ENCODE measurements at regions not wholly inside any gene's neighbourhood (a gene's known extent, or its start where the extent isn't known, plus 50 kb on each side); places are given as distances from the start of the nearest gene placed in this dataset.

DNA sequence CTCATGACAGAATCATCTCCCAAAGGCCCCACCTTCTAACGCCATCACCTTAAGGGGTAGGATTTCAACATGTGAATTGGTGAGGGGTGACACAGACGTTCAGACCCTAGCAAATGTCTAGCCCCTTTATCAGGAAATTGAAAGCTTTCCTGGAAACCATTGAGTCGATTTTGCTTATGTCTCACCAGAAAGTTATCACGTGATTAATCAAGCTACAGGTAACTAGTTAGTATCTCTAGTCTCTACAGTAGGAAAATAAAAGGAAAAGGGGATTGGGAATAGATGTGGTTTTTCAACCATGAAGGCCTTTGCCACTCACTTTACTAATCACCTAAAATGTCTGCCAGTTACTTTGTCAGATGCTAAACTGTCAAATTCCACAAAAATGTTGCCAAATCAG is 1133.0 kb downstream of the PDHA2 start:
- H3K4me3 ChIP-seq (ENCODE audit: low read depth, low read length), result no peak overlapping the region
- no peak for TF ChIP-seq CTCF (IDR thresholded peaks at IDR 0.05; ENCODE audit: control insufficient read depth, extremely low read depth, insufficient read depth)
- DNase-seq (ENCODE audit: low read depth), result no peak

DNA sequence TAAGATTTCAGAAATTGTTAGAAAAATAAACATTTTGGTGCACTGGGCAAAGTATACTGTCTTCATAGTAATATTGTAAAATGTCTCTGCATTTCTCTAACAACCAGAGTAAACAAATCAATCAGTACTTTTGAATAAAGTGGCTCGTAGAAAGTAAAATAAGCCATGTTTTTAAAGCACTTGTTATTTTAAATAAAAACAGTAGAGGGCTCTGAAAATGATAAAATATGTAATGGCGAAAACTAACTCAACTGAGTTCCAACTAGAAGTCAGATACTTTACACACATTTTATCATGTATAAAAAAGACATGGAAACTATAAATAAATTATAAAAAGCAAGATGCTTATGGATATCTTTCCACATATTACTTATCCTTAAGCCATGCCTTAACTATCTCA is 1134.4 kb downstream of the PDHA2 start:
- no peak for DNase-seq (ENCODE audit: low read depth)
- TF ChIP-seq CTCF (IDR thresholded peaks at IDR 0.05; ENCODE audit: control insufficient read depth, extremely low read depth, insufficient read depth), result no peak
- H3K4me3 ChIP-seq (ENCODE audit: low read depth, low read length), result no peak overlapping the region

GRCh38 chr4:96983830-96984229 is 1143.9 kb downstream of the PDHA2 start:
- no peak for TF ChIP-seq CTCF (IDR thresholded peaks at IDR 0.05; ENCODE audit: control insufficient read depth, extremely low read depth, insufficient read depth)
- DNase-seq (ENCODE audit: low read depth), result no peak
- no peak overlapping the region for H3K4me3 ChIP-seq (ENCODE audit: low read depth, low read length)

DNA sequence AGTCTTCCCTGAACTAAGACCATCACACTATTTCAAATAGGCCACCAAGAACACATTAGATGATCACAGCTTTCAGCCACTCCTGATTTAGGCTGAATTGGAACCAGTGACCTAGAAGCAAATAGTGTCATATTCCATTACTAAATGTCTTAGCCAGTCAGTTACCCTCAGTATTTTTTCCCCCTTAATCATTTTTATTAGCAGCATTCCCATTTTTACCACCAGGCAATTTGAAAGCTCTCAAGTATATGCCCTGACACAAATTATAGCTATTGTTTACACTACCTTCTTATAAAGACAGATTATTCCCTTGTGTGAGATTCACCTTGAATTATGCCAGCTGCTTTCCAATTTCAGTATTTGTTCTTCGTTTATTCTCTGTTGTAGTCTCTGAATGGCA is 1146.9 kb downstream of the PDHA2 start:
- H3K4me3 ChIP-seq (ENCODE audit: low read depth, low read length), result no peak overlapping the region
- no peak for TF ChIP-seq CTCF (IDR thresholded peaks at IDR 0.05; ENCODE audit: control insufficient read depth, extremely low read depth, insufficient read depth)
- no peak for DNase-seq (ENCODE audit: low read depth)

GRCh38 chr4:96991083-96991482 is 1151.2 kb downstream of the PDHA2 start:
- no peak overlapping the region for H3K4me3 ChIP-seq (ENCODE audit: low read depth, low read length)
- no peak for TF ChIP-seq CTCF (IDR thresholded peaks at IDR 0.05; ENCODE audit: control insufficient read depth, extremely low read depth, insufficient read depth)
- no peak for DNase-seq (ENCODE audit: low read depth)

GRCh38 chr4:96992443-96992842 is 1150.8 kb downstream of the STPG2 start:
- TF ChIP-seq CTCF (IDR thresholded peaks at IDR 0.05; ENCODE audit: control insufficient read depth, extremely low read depth, insufficient read depth), result no peak
- H3K4me3 ChIP-seq (ENCODE audit: low read depth, low read length), result no peak overlapping the region
- DNase-seq (ENCODE audit: low read depth), result no peak

- no peak overlapping the region for H3K4me3 ChIP-seq (ENCODE audit: low read depth, low read length)
- DNase-seq (ENCODE audit: low read depth), result no peak
- TF ChIP-seq CTCF (IDR thresholded peaks at IDR 0.05; ENCODE audit: control insufficient read depth, extremely low read depth, insufficient read depth), result no peak
Observed at GRCh38 chr4:96993560-96993959, 1149.7 kb downstream of the STPG2 start.

Data from LNCaP clone FGC (cell line).